Mesenteric fat pad (tissue), 1 donor: ENCODE measurements at regions not wholly inside any gene's neighbourhood (a gene's known extent, or its start where the extent isn't known, plus 50 kb on each side); places are given as distances from the start of the nearest gene placed in this dataset.
"Not testable (repeated sequence)": the region's sequence is repeated elsewhere in the genome, so short reads cannot be mapped to it uniquely, and the experiment has no call there.

Experiments used
- DNase-seq: peaks from one replicate; pipeline ENCODE4 v3.0.0-alpha.2; 2020; ENCODE audit warnings: low spot score
- donor health status: DM: yes; HTN: yes; CAD: no.

- DNase-seq, result no peak
Observed at GRCh38 chr10:34015700-34016099, 681.2 kb upstream of the NRP1 start.

GRCh38 chr10:34013235-34013634, 678.8 kb upstream of the NRP1 start:
- DNase-seq, result no peak

GRCh38 chr10:34010891-34011290, 676.4 kb upstream of the NRP1 start:
- DNase-seq, result no peak

- not testable (repeated sequence) for DNase-seq
Observed at GRCh38 chr10:34010228-34010627, 675.8 kb upstream of the NRP1 start.

- DNase-seq, result no peak
Observed at GRCh38 chr10:34008656-34009055, 674.2 kb upstream of the NRP1 start.

GRCh38 chr10:34006471-34006870, 672.0 kb upstream of the NRP1 start:
- DNase-seq, result no peak

- no peak for DNase-seq
Observed at GRCh38 chr10:34003561-34003960, 669.1 kb upstream of the NRP1 start.

GRCh38 chr10:34002896-34003295, 668.4 kb upstream of the NRP1 start:
- DNase-seq, result no peak

GRCh38 chr10:34001831-34002230, 667.4 kb upstream of the NRP1 start:
- no peak for DNase-seq

GRCh38 chr10:34001087-34001580, 666.7 kb upstream of the NRP1 start:
- DNase-seq, result no peak

GRCh38 chr10:33993917-33994316, 659.5 kb upstream of the NRP1 start:
- no peak for DNase-seq

GRCh38 chr10:33991924-33992323, 657.5 kb upstream of the NRP1 start:
- DNase-seq, result no peak

- DNase-seq, result no peak
Observed at GRCh38 chr10:33986515-33986914, 652.0 kb upstream of the NRP1 start.

- no peak for DNase-seq
Observed at GRCh38 chr10:33986016-33986415, 651.5 kb upstream of the NRP1 start.

GRCh38 chr10:33982995-33983394, 648.5 kb upstream of the NRP1 start:
- no peak for DNase-seq

GRCh38 chr10:33981301-33981700, 646.8 kb upstream of the NRP1 start:
- no peak for DNase-seq

- no peak for DNase-seq
Observed at GRCh38 chr10:33979195-33979594, 644.7 kb upstream of the NRP1 start.

GRCh38 chr10:33975481-33975880, 641.0 kb upstream of the NRP1 start:
- DNase-seq, result no peak

- no peak for DNase-seq
Observed at GRCh38 chr10:33974976-33975478, 640.6 kb upstream of the NRP1 start.

GRCh38 chr10:33968983-33969382, 634.5 kb upstream of the NRP1 start:
- no peak for DNase-seq

- no peak for DNase-seq
Observed at GRCh38 chr10:33967606-33968120, 633.2 kb upstream of the NRP1 start.

GRCh38 chr10:33966946-33967345, 632.5 kb upstream of the NRP1 start:
- no peak for DNase-seq

GRCh38 chr10:33965795-33966581, 631.5 kb upstream of the NRP1 start:
- DNase-seq, result no peak
